Osteoblast (primary cell): ENCODE measurements at regions not wholly inside any gene's neighbourhood (a gene's known extent, or its start where the extent isn't known, plus 50 kb on each side); places are given as distances from the start of the nearest gene placed in this dataset.
A peak's percentile ranks its signal among the peaks of the same experiment; 100 is the strongest.

Experiments
- DNase-seq: peaks from one replicate; pipeline ENCODE4 v3.0.0; 2011; ENCODE audit warnings: low spot score, mixed read lengths; ENCODE audit not compliant: insufficient read length; ENCODE audit errors: missing footprints
- H2AFZ ChIP-seq: 2 replicates; pipeline ENCODE4 v1.6.0; 2011; ENCODE audit warnings: mild to moderate bottlenecking, low read length
- H3K27ac ChIP-seq: 2 replicates; pipeline ENCODE4 v1.5.1; 2011; ENCODE audit warnings: mild to moderate bottlenecking, low read depth, low read length, moderate library complexity
- H3K27me3 ChIP-seq: 2 replicates; pipeline ENCODE4 v1.6.0; 2012; ENCODE audit warnings: mild to moderate bottlenecking, control low read depth, inconsistent platforms, low read length, moderate library complexity; ENCODE audit not compliant: insufficient read depth
- H3K36me3 ChIP-seq: 2 replicates; pipeline ENCODE4 v1.5.1; 2011; ENCODE audit warnings: mild to moderate bottlenecking, low read length, control low read depth, moderate library complexity; ENCODE audit not compliant: insufficient read depth
- H3K4me1 ChIP-seq: 2 replicates; pipeline ENCODE4 v1.5.1; 2011; ENCODE audit warnings: mild to moderate bottlenecking, low read length, control low read depth, moderate library complexity; ENCODE audit not compliant: insufficient read depth
- H3K4me2 ChIP-seq: 2 replicates; pipeline ENCODE4 v1.6.0; 2011; ENCODE audit warnings: mild to moderate bottlenecking, low read length; ENCODE audit not compliant: insufficient read depth
- H3K4me3 ChIP-seq: fragments of 200-600 bp; sonication (generic); 3 replicates; pipeline ENCODE4 v1.5.1; 2012; ENCODE audit warnings: mild to moderate bottlenecking, low read length, inconsistent platforms; ENCODE audit not compliant: insufficient read depth
- H3K79me2 ChIP-seq: 2 replicates; pipeline ENCODE4 v1.6.0; 2012; ENCODE audit warnings: mild to moderate bottlenecking, low read length, control low read depth, inconsistent platforms; ENCODE audit not compliant: insufficient read depth
- H3K9me3 ChIP-seq: 2 replicates; pipeline ENCODE4 v1.5.1; 2011; ENCODE audit warnings: low read depth, low read length, control low read depth
- H4K20me1 ChIP-seq: 2 replicates; pipeline ENCODE4 v1.6.0; 2012; ENCODE audit warnings: mild to moderate bottlenecking, low read length, control low read depth; ENCODE audit not compliant: insufficient read depth
- TF ChIP-seq, protein P1 (sequence below): IDR thresholded peaks from 2 replicates; pipeline ENCODE4 v1.5.1; 2011; ENCODE audit warnings: mild to moderate bottlenecking, low read depth, low read length, moderate library complexity; ENCODE audit errors: extremely low read depth

DNA sequence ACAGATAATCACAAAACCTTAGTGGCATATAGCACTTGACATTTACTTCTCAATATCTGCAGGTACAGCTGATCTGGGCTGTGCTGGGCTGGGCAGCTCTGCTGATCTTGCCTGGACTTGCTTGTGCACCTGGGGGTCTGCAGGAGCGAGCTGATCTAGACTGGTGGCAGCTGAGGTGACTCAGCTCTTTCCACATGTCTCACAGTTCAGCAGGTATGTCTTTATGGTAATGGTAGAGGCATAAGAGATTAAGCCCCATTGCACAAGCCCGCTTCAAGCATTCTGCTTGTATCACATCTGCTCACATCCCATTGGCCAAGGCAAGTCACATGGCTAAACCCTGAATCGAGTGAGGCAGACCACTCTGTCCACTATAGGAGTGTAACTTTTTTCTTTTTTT is 506.7 kb downstream of the BCOR start:
- Histone ChIP-seq H3K4me3 (no peak overlapping the region), H3K36me3 (no peaks in the 10 kb centered on the region), H4K20me1 (no peaks in the 10 kb centered on the region), H3K4me2 (no peak overlapping the region), H3K27ac (no peak overlapping the region), H3K4me1 (no peaks in the 10 kb centered on the region), H3K79me2 (no peaks in the 10 kb centered on the region), H3K9me3 (no peaks in the 10 kb centered on the region), H2AFZ (no peak overlapping the region), H3K27me3 (peaks cover 30% of the 10 kb centered on the region)
- TF ChIP-seq, protein P1, sequence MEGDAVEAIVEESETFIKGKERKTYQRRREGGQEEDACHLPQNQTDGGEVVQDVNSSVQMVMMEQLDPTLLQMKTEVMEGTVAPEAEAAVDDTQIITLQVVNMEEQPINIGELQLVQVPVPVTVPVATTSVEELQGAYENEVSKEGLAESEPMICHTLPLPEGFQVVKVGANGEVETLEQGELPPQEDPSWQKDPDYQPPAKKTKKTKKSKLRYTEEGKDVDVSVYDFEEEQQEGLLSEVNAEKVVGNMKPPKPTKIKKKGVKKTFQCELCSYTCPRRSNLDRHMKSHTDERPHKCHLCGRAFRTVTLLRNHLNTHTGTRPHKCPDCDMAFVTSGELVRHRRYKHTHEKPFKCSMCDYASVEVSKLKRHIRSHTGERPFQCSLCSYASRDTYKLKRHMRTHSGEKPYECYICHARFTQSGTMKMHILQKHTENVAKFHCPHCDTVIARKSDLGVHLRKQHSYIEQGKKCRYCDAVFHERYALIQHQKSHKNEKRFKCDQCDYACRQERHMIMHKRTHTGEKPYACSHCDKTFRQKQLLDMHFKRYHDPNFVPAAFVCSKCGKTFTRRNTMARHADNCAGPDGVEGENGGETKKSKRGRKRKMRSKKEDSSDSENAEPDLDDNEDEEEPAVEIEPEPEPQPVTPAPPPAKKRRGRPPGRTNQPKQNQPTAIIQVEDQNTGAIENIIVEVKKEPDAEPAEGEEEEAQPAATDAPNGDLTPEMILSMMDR = no peak
- DNase-seq = peak; percentile 34

DNA sequence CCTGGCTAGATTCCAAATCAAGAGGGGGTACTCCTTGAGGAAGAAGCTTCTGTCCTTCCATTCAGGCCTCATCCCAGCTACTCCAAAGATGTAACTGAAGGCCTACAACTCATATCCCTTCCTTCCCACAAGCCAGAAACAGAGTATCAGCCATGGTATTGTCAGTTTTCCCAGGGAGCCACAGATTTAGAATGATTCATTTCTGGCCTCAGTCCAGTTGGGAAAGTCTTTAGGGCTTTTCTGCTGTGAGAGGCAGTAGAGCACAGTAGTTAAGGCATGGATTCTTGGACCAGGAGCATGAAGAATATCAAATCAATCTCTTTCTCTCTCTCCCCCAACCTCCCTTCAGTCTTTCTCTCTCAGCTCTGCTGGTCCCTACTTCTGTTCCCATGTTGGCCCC is 505.0 kb downstream of the BCOR start:
- no peaks in the 10 kb centered on the region for H3K36me3 ChIP-seq
- peak; percentile 58 for DNase-seq
- no peaks in the 10 kb centered on the region for H3K4me1 ChIP-seq
- no peak overlapping the region for H2AFZ ChIP-seq
- no peak overlapping the region for H3K4me2 ChIP-seq
- H3K4me3 ChIP-seq = no peak overlapping the region
- no peaks in the 10 kb centered on the region for H4K20me1 ChIP-seq
- peaks cover 34% of the 10 kb centered on the region for H3K27me3 ChIP-seq
- H3K79me2 ChIP-seq = no peaks in the 10 kb centered on the region
- H3K27ac ChIP-seq = no peak overlapping the region
- H3K9me3 ChIP-seq = no peaks in the 10 kb centered on the region
- TF ChIP-seq, protein P1 = no peak

DNA sequence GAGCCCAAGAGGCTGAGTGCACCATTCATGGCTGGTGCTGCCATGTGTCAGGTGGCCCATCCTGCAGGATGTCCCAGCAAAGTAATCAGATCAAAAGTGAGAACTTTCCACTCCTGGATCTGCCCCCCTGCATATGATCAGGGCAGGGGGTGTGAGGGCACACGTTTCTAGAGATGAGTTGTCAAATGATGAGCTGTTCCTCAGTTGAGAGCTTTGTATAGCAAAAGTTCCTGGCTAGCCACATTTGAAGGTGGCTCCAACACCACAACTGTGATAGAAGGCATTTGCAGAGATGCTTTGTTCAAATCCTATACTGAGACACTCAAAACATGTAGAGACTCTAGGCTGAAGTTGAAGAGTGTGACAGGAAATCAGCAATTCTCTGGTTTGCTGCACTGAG is 501.8 kb downstream of the BCOR start:
- TF ChIP-seq, protein P1 = no peak
- no peaks in the 10 kb centered on the region for H3K36me3 ChIP-seq
- no peaks in the 10 kb centered on the region for H3K79me2 ChIP-seq
- H3K4me3 ChIP-seq = no peak overlapping the region
- H4K20me1 ChIP-seq = no peaks in the 10 kb centered on the region
- H3K27me3 ChIP-seq = peaks cover 30% of the 10 kb centered on the region
- H3K4me2 ChIP-seq = no peak overlapping the region
- no peaks in the 10 kb centered on the region for H3K4me1 ChIP-seq
- no peaks in the 10 kb centered on the region for H3K9me3 ChIP-seq
- H3K27ac ChIP-seq = no peak overlapping the region
- no peak for DNase-seq
- H2AFZ ChIP-seq = no peak overlapping the region

DNA sequence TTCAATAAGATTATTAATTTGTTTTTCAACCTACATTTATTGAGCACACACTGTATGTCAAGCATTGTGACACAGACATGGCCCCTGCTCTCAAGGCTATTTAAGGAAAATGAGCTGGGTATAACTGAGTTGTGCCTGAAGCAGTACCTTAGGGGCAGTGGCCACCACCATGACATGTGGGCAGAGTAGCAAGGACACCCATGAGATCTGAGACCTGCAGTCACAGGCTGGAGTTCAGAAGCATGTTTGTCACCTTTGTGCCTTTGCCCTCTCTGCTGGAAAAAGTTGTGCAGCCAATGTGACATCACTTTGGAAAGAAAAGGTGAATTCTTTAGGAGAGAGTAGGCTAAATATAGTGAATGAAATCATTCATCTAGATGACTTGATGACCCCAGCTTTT is 501.3 kb downstream of the BCOR start:
- H3K4me3 ChIP-seq = no peak overlapping the region
- no peaks in the 10 kb centered on the region for H3K79me2 ChIP-seq
- TF ChIP-seq, protein P1 = no peak

More for the DNA sequence above, 501.3 kb downstream of the BCOR start:
- no peak overlapping the region for H3K4me2 ChIP-seq
- H3K9me3 ChIP-seq = no peaks in the 10 kb centered on the region
- peaks cover 26% of the 10 kb centered on the region for H3K27me3 ChIP-seq
- H4K20me1 ChIP-seq = no peaks in the 10 kb centered on the region
- no peak for DNase-seq
- H2AFZ ChIP-seq = no peak overlapping the region
- no peaks in the 10 kb centered on the region for H3K4me1 ChIP-seq
- no peak overlapping the region for H3K27ac ChIP-seq
- H3K36me3 ChIP-seq = no peaks in the 10 kb centered on the region
